IPS-NIHi11 (cell line): ENCODE measurements at regions not wholly inside any gene's neighbourhood (a gene's known extent, or its start where the extent isn't known, plus 50 kb on each side); places are given as distances from the start of the nearest gene placed in this dataset.
"Not testable (repeated sequence)": the region's sequence is repeated elsewhere in the genome, so short reads cannot be mapped to it uniquely, and the experiment has no call there.

Experiments used
- DNase-seq: peaks from one replicate; pipeline ENCODE4 v3.0.0; 2012; ENCODE audit warnings: mixed read lengths, low spot score

DNA sequence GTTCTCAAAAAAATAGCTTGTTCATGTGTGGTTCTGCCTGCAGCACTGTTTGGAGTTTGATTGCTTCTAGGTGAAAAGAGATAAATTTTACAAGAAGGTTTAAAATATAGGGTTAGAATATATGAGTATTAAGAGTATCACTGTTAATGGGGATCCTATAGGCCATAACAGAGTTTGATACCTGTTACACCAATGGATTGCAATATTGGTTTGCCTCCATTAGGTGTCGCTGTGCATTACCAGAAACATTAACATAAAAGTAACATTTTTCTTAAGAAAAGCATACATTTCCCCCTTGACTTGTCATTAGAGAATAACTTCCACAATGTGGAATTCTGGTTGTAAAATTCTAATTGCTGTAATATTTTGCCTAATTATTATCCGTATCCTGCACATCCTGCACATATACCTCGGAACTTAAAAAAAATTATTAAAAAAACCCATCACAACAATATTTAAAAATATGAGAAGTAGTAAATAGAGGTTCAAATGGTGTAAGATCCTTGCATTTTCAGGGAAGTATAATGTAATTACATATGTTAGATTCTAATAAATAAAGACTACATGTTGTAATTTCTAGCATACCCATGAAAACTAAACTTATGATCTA, 63.0 kb downstream of the CYP4A11 start:
- DNase-seq, result peak; percentile 6

- not testable (repeated sequence) for DNase-seq
These were observed 65.2 kb downstream of the CYP4A11 start for GRCh38 chr1:46876093-46876492.
